Smooth muscle cell (in vitro differentiated cells): ENCODE measurements at regions not wholly inside any gene's neighbourhood (a gene's known extent, or its start where the extent isn't known, plus 50 kb on each side); places are given as distances from the start of the nearest gene placed in this dataset.

Experiments
- DNase-seq: peaks from one replicate; lab custom pipeline; 2025; ENCODE audit not compliant: unreplicated experiment; lab: John Stamatoyannopoulos, UW
- H2AFZ ChIP-seq: fragments of 200-600 bp; sonication (generic); 2 replicates; pipeline ENCODE4 v1.6.0; 2016; ENCODE audit warnings: antibody characterized with exemption, low read depth, mild to moderate bottlenecking
- H3F3A ChIP-seq: fragments of 200-600 bp; sonication (generic); 2 replicates; pipeline ENCODE4 v1.6.0; 2017; ENCODE audit warnings: antibody characterized with exemption, low read depth
- H3K27ac ChIP-seq: fragments of 200-600 bp; sonication (generic); 2 replicates; pipeline ENCODE4 v1.5.1; 2016; ENCODE audit warnings: low read depth, mild to moderate bottlenecking
- H3K27me3 ChIP-seq: fragments of 200-600 bp; sonication (generic); 2 replicates; pipeline ENCODE4 v1.6.1; 2016; ENCODE audit warnings: low read depth, mild to moderate bottlenecking
- H3K36me3 ChIP-seq: fragments of 200-600 bp; sonication (generic); 2 replicates; pipeline ENCODE4 v1.5.1; 2016; ENCODE audit warnings: low read depth
- H3K4me1 ChIP-seq: fragments of 200-600 bp; sonication (generic); 2 replicates; pipeline ENCODE4 v1.5.1; 2016; ENCODE audit warnings: low read depth
- H3K4me2 ChIP-seq: fragments of 200-600 bp; sonication (generic); 2 replicates; pipeline ENCODE4 v1.6.0; 2016; ENCODE audit warnings: mild to moderate bottlenecking
- H3K4me3 ChIP-seq: fragments of 200-600 bp; sonication (generic); 2 replicates; pipeline ENCODE4 v1.5.1; 2016; ENCODE audit warnings: mild to moderate bottlenecking
- H3K79me2 ChIP-seq: fragments of 200-600 bp; sonication (generic); 2 replicates; pipeline ENCODE4 v1.6.0; 2016; ENCODE audit warnings: low read depth, mild to moderate bottlenecking
- H3K9ac ChIP-seq: fragments of 200-600 bp; sonication (generic); 2 replicates; pipeline ENCODE4 v1.6.0; 2016; ENCODE audit warnings: low read depth
- H3K9me3 ChIP-seq: fragments of 200-600 bp; sonication (generic); replicated peaks from 2 replicates; pipeline ENCODE4 v1.5.1; 2016; ENCODE audit warnings: low read depth
- H4K20me1 ChIP-seq: fragments of 200-600 bp; sonication (generic); 2 replicates; pipeline ENCODE4 v1.6.0; 2016; ENCODE audit warnings: low read depth
- CTCF ChIP-seq: fragments of 200-600 bp; sonication (generic); IDR thresholded peaks from 2 replicates; pipeline ENCODE4 v1.5.1; 2017; ENCODE audit warnings: borderline replicate concordance, mild to moderate bottlenecking, antibody characterized with exemption; ENCODE audit not compliant: insufficient read depth, poor library complexity, severe bottlenecking
- WGBS: methylation state at CpG from one replicate; pipeline ENCODE4 v1.1.7; 2016; ENCODE audit warnings: low lambda C conversion rate; 5-methylcytosine and 5-hydroxymethylcytosine counted together

- Histone ChIP-seq H3K9me3 (no peaks in the 10 kb centered on the region), H3K36me3 (no peaks in the 10 kb centered on the region), H3K4me1 (peaks cover 4% of the 10 kb centered on the region), H3K27ac (no peak overlapping the region), H3K9ac (no peak overlapping the region), H4K20me1 (no peaks in the 10 kb centered on the region), H3K4me2 (no peak overlapping the region), H3F3A (peaks cover 6% of the 10 kb centered on the region), H3K27me3 (no peaks in the 10 kb centered on the region), H3K4me3 (no peak overlapping the region), H2AFZ (no peak overlapping the region), H3K79me2 (no peaks in the 10 kb centered on the region)
- DNase-seq: no peak
- 66% methylated on average over 9 of the region's 9 CpGs for WGBS
- no peak for TF ChIP-seq CTCF
Measured at GRCh38 chr5:32511776-32512374, 67.3 kb upstream of the ZFR start.

- 0% methylated on average over 1 of the region's 1 CpG for WGBS
- no peaks in the 10 kb centered on the region for H3K9me3 ChIP-seq
- no peaks in the 10 kb centered on the region for H3K79me2 ChIP-seq
Measured at GRCh38 chr5:32510860-32511259, 66.3 kb upstream of the ZFR start.

DNA sequence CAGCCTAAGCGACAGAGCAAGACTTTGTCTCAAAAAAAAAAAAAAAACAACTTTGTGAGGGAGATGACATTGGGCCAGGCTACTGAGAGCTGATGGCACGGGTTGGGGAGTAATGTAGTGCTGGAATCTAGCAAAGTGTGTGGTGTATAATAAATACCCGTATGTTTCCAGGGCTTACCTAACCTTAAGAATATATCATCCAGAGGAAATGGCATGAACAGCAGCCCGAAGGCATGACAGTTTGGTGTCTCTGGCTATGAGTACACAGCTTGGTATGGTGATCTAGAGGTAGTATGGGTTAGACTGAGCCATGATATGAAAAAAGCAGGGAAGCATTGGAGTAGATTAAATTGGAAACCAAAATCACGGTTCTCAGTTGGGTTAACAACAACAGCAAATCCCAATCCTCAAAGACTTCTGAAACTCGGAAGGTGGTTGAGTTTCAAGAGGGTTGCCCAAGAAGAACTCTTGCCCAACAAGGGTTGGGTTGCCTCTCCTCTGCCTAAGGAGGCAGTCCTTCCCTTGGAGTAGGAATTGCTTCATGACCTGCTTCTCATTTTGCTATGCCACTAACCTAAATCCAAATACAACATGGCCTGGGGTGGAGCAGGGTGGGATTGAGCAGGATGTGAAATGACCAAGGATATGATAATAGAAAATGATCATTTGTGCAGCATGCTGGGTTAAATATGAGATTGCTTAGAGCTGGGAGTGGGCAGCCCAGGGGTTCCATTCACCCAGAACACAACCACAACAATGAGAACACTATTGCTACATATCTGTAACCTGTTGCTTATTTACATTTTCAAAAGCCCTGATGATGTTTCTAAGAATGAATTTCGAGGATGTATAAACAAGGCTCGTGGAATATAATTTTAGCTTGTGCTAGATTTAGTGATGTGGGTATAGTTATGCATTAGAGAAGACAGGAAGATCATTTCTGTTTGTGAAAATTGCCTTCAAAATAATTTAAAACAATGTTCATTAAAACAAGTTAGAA, 64.6 kb upstream of the ZFR start:
- Histone ChIP-seq H3K36me3 (no peaks in the 10 kb centered on the region), H3K27ac (no peak overlapping the region), H3K79me2 (no peaks in the 10 kb centered on the region), H4K20me1 (no peaks in the 10 kb centered on the region), H3K27me3 (no peaks in the 10 kb centered on the region), H3K4me3 (no peak overlapping the region), H3K4me2 (no peak overlapping the region), H3K9me3 (no peaks in the 10 kb centered on the region), H3F3A (peaks cover 20% of the 10 kb centered on the region), H3K4me1 (peaks cover 28% of the 10 kb centered on the region), H3K9ac (no peak overlapping the region), H2AFZ (no peak overlapping the region)
- TF ChIP-seq CTCF: no peak
- WGBS: 95% methylated on average over 8 of the region's 8 CpGs
- DNase-seq: no peak

More at GRCh38 chr5:32510860-32511259, 66.3 kb upstream of the ZFR start:
- Histone ChIP-seq H2AFZ (no peak overlapping the region), H3K4me3 (no peak overlapping the region), H3K4me2 (no peak overlapping the region), H3K36me3 (no peaks in the 10 kb centered on the region), H3K9ac (no peak overlapping the region), H3K4me1 (peaks cover 11% of the 10 kb centered on the region), H4K20me1 (no peaks in the 10 kb centered on the region), H3K27me3 (no peaks in the 10 kb centered on the region), H3K27ac (no peak overlapping the region), H3F3A (peaks cover 13% of the 10 kb centered on the region)
- no peak for TF ChIP-seq CTCF
- no peak for DNase-seq
